ENCODE measurements at regions not wholly inside any gene's neighbourhood (a gene's known extent, or its start where the extent isn't known, plus 50 kb on each side); places are given as distances from the start of the nearest gene placed in this dataset.
"Not testable (repeated sequence)": the region's sequence is repeated elsewhere in the genome, so short reads cannot be mapped to it uniquely, and the experiment has no call there.

GRCh38 chr14:106663805-106664410 is 1137.5 kb downstream of the TMEM121 start:
- H3K27ac ChIP-seq: not testable (repeated sequence)
- peak; percentile 25; the same call in 1 of the 2 replicates for TF ChIP-seq CTCF (conservative IDR thresholded peaks at IDR 0.05)

GRCh38 chr14:106665814-106666213 is 1139.4 kb downstream of the TMEM121 start:
- no peak for TF ChIP-seq CTCF (conservative IDR thresholded peaks at IDR 0.05)
- no peak overlapping the region for H3K27ac ChIP-seq

DNA sequence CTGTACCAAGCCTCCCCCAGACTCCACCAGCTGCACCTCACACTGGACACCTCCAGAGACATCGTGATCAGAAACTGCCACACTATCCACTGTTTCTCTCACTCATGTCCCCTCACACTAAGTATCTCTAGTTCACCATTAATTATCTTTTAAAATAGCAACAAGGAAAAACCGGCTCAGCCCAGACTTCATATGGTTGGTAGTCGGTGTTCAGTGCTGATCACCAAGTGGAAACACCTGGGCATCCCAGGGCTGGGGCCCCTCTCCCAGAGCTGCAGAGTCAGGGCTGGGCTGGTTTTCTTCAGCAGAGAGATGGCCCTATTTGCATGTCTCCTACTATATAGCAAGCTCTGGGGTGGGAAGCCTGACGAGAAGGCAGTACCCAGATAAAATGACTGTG is 1140.0 kb downstream of the TMEM121 start:
- no peak for TF ChIP-seq CTCF (conservative IDR thresholded peaks at IDR 0.05)
- no peak overlapping the region for H3K27ac ChIP-seq

GRCh38 chr14:106670011-106670410 is 1143.6 kb downstream of the TMEM121 start:
- TF ChIP-seq CTCF (conservative IDR thresholded peaks at IDR 0.05): no peak
- H3K27ac ChIP-seq: no peak overlapping the region

DNA sequence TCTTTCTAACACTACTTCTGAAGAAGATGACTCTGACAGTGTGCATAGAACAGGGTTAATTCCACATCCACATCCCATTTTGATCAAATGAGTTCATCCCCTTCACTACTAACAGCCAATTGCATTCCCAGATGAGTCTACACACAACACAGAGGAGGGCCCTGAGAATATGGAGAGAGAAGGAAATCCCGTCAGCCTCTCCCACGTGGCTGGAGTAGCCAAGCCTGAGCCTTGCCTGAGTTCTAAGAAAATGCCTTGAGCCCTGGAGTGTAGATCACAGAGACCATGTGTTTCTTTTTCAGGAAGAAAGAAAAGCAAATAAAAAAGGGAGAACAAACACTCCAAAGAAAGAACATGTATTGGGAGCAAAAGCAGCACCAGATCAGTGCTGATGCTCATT is 1147.7 kb downstream of the TMEM121 start:
- H3K27ac ChIP-seq: not testable (repeated sequence)

DNA sequence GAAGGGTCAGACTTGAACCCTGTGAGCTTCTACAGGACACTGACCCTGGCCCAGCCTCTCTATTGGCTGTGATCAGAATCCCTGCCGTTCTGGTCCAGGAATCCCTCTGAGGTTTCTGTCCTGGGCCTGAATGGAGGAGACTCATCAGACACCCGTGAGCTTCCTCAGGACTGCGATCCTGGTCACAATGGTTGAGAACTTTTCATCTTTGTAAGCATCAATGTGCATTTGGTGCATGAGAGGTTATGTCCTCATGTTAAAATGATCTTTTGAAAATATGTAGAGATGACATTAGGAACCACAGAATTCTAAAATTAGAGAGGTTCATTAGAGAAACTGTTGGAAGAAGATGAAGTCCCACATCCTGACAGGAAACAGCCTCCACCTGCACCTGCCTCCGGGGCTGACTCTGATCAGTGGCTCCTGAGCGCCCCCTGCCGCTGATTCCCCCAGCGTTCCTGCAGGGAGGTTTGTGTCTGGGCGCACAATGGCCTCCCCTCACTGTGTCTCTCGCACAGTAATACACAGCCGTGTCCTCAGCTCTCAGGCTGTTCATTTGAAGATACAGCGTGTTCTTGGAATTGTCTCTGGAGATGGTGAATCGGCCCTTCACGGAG is 1148.2 kb downstream of the TMEM121 start:
- not testable (repeated sequence) for H3K27ac ChIP-seq

GRCh38 chr14:106675716-106676115 is 1149.3 kb downstream of the TMEM121 start:
- not testable (repeated sequence) for H3K27ac ChIP-seq

- H3K27ac ChIP-seq: no peak overlapping the region
- no peak for TF ChIP-seq CTCF (conservative IDR thresholded peaks at IDR 0.05)
These were observed 1153.4 kb downstream of the TMEM121 start for GRCh38 chr14:106679776-106680175.

DNA sequence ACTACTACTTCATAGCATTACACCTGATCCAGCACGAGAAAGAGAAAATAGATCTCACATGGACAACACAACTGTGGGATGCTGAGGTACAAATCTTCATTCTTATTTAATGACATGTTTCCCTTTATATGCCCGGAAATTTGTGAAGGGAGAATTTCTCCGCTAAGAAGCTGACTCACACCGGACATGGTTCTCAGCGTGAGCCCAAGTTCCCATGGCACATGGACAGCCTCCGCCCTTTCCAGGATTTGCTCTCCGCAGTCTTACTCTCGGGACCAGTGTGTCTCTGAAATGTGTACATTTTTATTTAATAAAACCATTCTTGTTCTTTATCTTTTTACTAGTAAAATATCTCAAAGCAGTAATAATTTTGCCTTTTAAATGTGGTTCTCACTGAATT is 1154.8 kb downstream of the TMEM121 start:
- no peak for TF ChIP-seq CTCF (conservative IDR thresholded peaks at IDR 0.05)
- no peak overlapping the region for H3K27ac ChIP-seq

All from VCaP (cell line).